IMR-90 (cell line): ENCODE measurements at regions not wholly inside any gene's neighbourhood (a gene's known extent, or its start where the extent isn't known, plus 50 kb on each side); places are given as distances from the start of the nearest gene placed in this dataset.

Source experiments
- ATAC-seq: fragments of 200-7000 bp; cut with Tn5 transposase; 2 replicates; pipeline ENCODE4 v1.9.1; 2020; ENCODE audit warnings: low read depth, mild to moderate bottlenecking, moderate library complexity
- BruUV-seq: library from RNA; stranded (reverse); fragments of 400-500 nt; replicated peaks from 2 replicates; lab custom pipeline; 2021; lab: Mats Ljungman, UMichigan
- CTCF ChIA-PET: fragments of 300-600 bp; formaldehyde crosslinking; extraction: SDS; loops from one replicate; lab custom pipeline; 2021; ENCODE audit warnings: antibody characterized with exemption; lab: Yijun Ruan, JAX
- POLR2A ChIA-PET: fragments of 300-600 bp; sonication (Branson Sonifier 250); formaldehyde crosslinking; loops from one replicate; lab custom pipeline; 2022; ENCODE audit warnings: antibody characterized with exemption; ENCODE audit not compliant: unreplicated experiment; lab: Charles Lee
- DNase-seq: peaks from one replicate; pipeline ENCODE4 v3.0.0; 2013
- H2AFZ ChIP-seq: replicated peaks from 2 replicates; pipeline ENCODE3; 2013; ENCODE audit warnings: low read length, mild to moderate bottlenecking; ENCODE audit not compliant: poor library complexity
- H2AK5ac ChIP-seq: 2 replicates; pipeline ENCODE4 v1.6.1; 2013; ENCODE audit warnings: low read depth, low read length, inconsistent platforms
- H2AK9ac ChIP-seq: replicated peaks from 2 replicates; pipeline ENCODE3; 2013; ENCODE audit warnings: mild to moderate bottlenecking, low read depth, low read length, moderate library complexity; ENCODE audit not compliant: poor library complexity
- H2BK120ac ChIP-seq: 2 replicates; pipeline ENCODE4 v1.6.1; 2013; ENCODE audit warnings: low read depth, low read length, inconsistent platforms
- H2BK15ac ChIP-seq: 3 replicates; pipeline ENCODE4 v1.6.1; 2013; ENCODE audit warnings: low read depth, low read length, inconsistent platforms
- H2BK20ac ChIP-seq: 2 replicates; pipeline ENCODE4 v1.6.1; 2013; ENCODE audit warnings: low read depth, mild to moderate bottlenecking, inconsistent platforms, low read length, moderate library complexity
- H2BK5ac ChIP-seq: 2 replicates; pipeline ENCODE4 v1.6.1; 2013; ENCODE audit warnings: mild to moderate bottlenecking, low read depth, low read length, inconsistent platforms; ENCODE audit not compliant: poor library complexity, severe bottlenecking
- H3K14ac ChIP-seq: replicated peaks from 2 replicates; pipeline ENCODE4 v1.6.1; 2013; ENCODE audit warnings: low read depth, low read length, inconsistent platforms
- H3K18ac ChIP-seq: 2 replicates; pipeline ENCODE4 v1.6.1; 2013; ENCODE audit warnings: low read depth, low read length, control low read depth
- H3K23ac ChIP-seq: 2 replicates; pipeline ENCODE4 v1.6.1; 2013; ENCODE audit warnings: low read depth, low read length, inconsistent platforms
- H3K27ac ChIP-seq: 2 replicates; pipeline ENCODE4 v1.5.1; 2013; ENCODE audit warnings: mild to moderate bottlenecking, control low read depth, low read length; ENCODE audit not compliant: insufficient read depth
- H3K27me3 ChIP-seq: 2 replicates; pipeline ENCODE4 v1.6.1; 2013; ENCODE audit warnings: low read length; ENCODE audit not compliant: control insufficient read depth, insufficient read depth
- H3K36me3 ChIP-seq: 2 replicates; pipeline ENCODE4 v1.6.1; 2013; ENCODE audit warnings: low read length, mixed read lengths; ENCODE audit not compliant: control insufficient read depth, insufficient read depth
- H3K4ac ChIP-seq: 2 replicates; pipeline ENCODE4 v1.6.1; 2013; ENCODE audit warnings: low read depth, low read length, inconsistent platforms
- H3K4me1 ChIP-seq: 2 replicates; pipeline ENCODE4 v1.6.1; 2013; ENCODE audit warnings: low read length, mixed read lengths; ENCODE audit not compliant: control insufficient read depth, insufficient read depth
- H3K4me2 ChIP-seq: 2 replicates; pipeline ENCODE4 v1.6.1; 2013; ENCODE audit warnings: low read depth, mild to moderate bottlenecking, control low read depth, low read length, moderate library complexity
- H3K4me3 ChIP-seq: 2 replicates; pipeline ENCODE4 v1.5.1; 2013; ENCODE audit warnings: low read depth, mild to moderate bottlenecking, control low read depth, low read length, moderate library complexity; ENCODE audit not compliant: insufficient read depth
- H3K56ac ChIP-seq: 2 replicates; pipeline ENCODE4 v1.6.1; 2013; ENCODE audit warnings: low read length, inconsistent platforms; ENCODE audit not compliant: insufficient read depth; ENCODE audit errors: extremely low read depth
- H3K79me1 ChIP-seq, 2 experiments: 2 replicates each; pipeline ENCODE4 v1.6.1; 2013; ENCODE audit warnings: low read length in 2 of 2, inconsistent platforms in 1 of 2, low read depth in 1 of 2
- H3K9ac ChIP-seq: 2 replicates; pipeline ENCODE4 v1.6.1; 2013; ENCODE audit warnings: low read depth, low read length, control low read depth
- H3K9me1 ChIP-seq: 2 replicates; pipeline ENCODE4 v1.6.1; 2013; ENCODE audit warnings: low read length, inconsistent platforms; ENCODE audit not compliant: insufficient read depth
- H3K9me3 ChIP-seq: 2 replicates; pipeline ENCODE4 v1.6.1; 2013; ENCODE audit warnings: low read length; ENCODE audit not compliant: control insufficient read depth, insufficient read depth
- H4K20me1 ChIP-seq: 2 replicates; pipeline ENCODE4 v1.6.1; 2013; ENCODE audit warnings: low read length, inconsistent platforms; ENCODE audit not compliant: insufficient read depth
- H4K5ac ChIP-seq: 2 replicates; pipeline ENCODE4 v1.6.1; 2013; ENCODE audit warnings: mild to moderate bottlenecking, low read depth, low read length, control low read depth
- H4K8ac ChIP-seq, 2 experiments: 2 replicates each; pipeline ENCODE4 v1.6.1; 2013; ENCODE audit warnings: low read depth in 2 of 2, low read length in 2 of 2, control low read depth in 1 of 2, inconsistent platforms in 1 of 2
- H4K91ac ChIP-seq: 2 replicates; pipeline ENCODE4 v1.6.1; 2013; ENCODE audit warnings: low read depth, low read length, inconsistent platforms; ENCODE audit not compliant: insufficient read depth
- FOS ChIP-seq: fragments of 150-350 bp; IDR thresholded peaks from 2 replicates; pipeline ENCODE4 v1.6.1; 2016; ENCODE audit warnings: low read depth, low read length
- RCOR1 ChIP-seq: IDR thresholded peaks from 2 replicates; pipeline ENCODE4 v1.6.1; 2012; ENCODE audit warnings: mild to moderate bottlenecking, low read length, improper control_type of control experiment; ENCODE audit not compliant: insufficient replicate concordance
- WGBS, 2 experiments: methylation state at CpG; one replicate each; pipeline versions ENCODE4 v1.1.5 to v1.1.7; 2013; ENCODE audit warnings: missing lambda C conversion rate in 2 of 2; ENCODE audit not compliant: insufficient read length in 1 of 2; ENCODE audit errors: extremely low coverage in 2 of 2; 5-methylcytosine and 5-hydroxymethylcytosine counted together
- dilution Hi-C: fragments of 300-500 bp; cut with HindIII; formaldehyde crosslinking; loops from one replicate; pipeline ENCODE4 v1.14.3; 2018; ENCODE audit warnings: low sequenced_read_pairs; ENCODE audit not compliant: unreplicated experiment
- in situ Hi-C: fragments of 300-500 bp; cut with MboI; formaldehyde crosslinking; loops from 3 replicates; pipeline ENCODE4 v1.14.3; 2019; ENCODE audit warnings: low sequenced_read_pairs, inconsistent platforms, mixed read lengths
- intact Hi-C: fragments of 100-400 bp; cut with micrococcal nuclease; formaldehyde crosslinking; loops from 2 replicates; pipeline ENCODE4 v1.10.0; 2022

DNA sequence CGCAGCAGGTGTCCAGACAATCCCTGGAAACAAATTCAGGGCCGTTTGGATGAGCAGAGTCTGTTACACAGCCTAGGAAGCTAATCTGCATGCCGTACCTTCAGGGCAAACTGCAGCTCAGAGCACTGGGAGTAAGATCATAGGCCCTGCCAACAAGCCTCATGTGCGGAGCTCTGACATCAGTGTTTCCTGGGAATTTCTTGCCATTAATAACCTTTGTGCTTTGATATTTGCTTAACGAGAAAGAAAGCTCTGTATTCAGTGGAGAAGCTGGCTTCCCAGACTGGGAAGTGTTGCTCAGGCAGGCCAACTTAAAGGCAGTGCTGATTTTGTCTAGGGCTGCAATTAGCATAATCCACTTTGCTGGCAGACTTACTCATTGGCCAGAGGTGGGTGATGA, 116.1 kb upstream of the KLHL25 start:
- Histone ChIP-seq H2BK5ac (no peak overlapping the region), H3K9me3 (no peaks in the 10 kb centered on the region), H2AFZ (no peak overlapping the region), H3K27ac (no peak overlapping the region), H2BK20ac (no peak overlapping the region), H4K8ac (no peak overlapping the region), H3K4me1 (no peaks in the 10 kb centered on the region), H3K4me2 (no peak overlapping the region), H3K4me3 (no peak overlapping the region), H3K18ac (no peak overlapping the region), H2AK9ac (no peak overlapping the region), H2BK120ac (no peak overlapping the region), H2BK15ac (no peak overlapping the region), H3K9me1 (no peaks in the 10 kb centered on the region), H3K79me1 (no peaks in the 10 kb centered on the region), H3K9ac (no peak overlapping the region), H3K56ac (no peak overlapping the region), H4K20me1 (no peaks in the 10 kb centered on the region), H3K23ac (no peak overlapping the region), H3K4ac (no peak overlapping the region), H2AK5ac (no peak overlapping the region), H3K36me3 (no peaks in the 10 kb centered on the region), H3K27me3 (no peaks in the 10 kb centered on the region), H4K5ac (no peak overlapping the region), H3K14ac (no peak overlapping the region), H4K91ac (no peak overlapping the region)
- WGBS, 2 experiments, result 42% methylated on average over 4 of the region's 5 CpGs; no CpG with 5 or more reads in 1 of the 2 experiments
- in situ Hi-C loops, result no loop called here
- no peak for TF ChIP-seq FOS
- TF ChIP-seq RCOR1, result no peak
- BruUV-seq, result no TSS peak
- DNase-seq, result no peak
- intact Hi-C loops, result no loop called here
- ChIA-PET CTCF (no interaction called here), POLR2A (no interaction called here)
- no peak for ATAC-seq
- dilution Hi-C loops, result no loop called here
